ENCODE measurements at regions not wholly inside any gene's neighbourhood (a gene's known extent, or its start where the extent isn't known, plus 50 kb on each side); places are given as distances from the start of the nearest gene placed in this dataset.

DNA sequence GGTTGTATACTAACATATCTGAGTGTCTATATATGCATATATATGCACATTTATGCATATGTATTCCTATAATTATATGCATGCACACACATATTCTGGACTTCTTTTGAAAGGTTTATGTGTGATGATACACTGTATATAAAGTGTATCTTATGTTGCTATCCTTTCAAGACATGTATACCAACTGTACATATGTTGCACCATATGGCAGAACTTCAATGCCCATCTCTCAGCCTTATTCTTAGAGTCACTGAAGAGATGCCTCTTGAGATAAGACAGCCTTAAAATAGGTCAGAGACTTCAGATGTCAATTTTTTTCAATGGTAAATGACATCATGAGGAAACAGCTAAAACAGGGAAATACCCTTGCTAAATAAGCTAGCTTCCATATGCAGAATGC lies 461.4 kb downstream of the SPATA31D1 start:
- no peak overlapping the region for H3K4me2 ChIP-seq (ENCODE audit: low read length)
- H3K4me3 ChIP-seq (ENCODE audit: low read length): no peak overlapping the region
- H3K9me3 ChIP-seq (ENCODE audit: low read length): no peaks in the 10 kb centered on the region
- H3K4me1 ChIP-seq (ENCODE audit: insufficient read depth, low read length): no peaks in the 10 kb centered on the region
- H4K20me1 ChIP-seq (ENCODE audit: low read length): no peaks in the 10 kb centered on the region
- H3K27me3 ChIP-seq (ENCODE audit: low read length): no peaks in the 10 kb centered on the region
- H3K9me2 ChIP-seq (replicated peaks; ENCODE audit: low read length): no peaks in the 10 kb centered on the region
- no TSS peak for BruUV-seq (replicated peaks)
- POLR2A ChIA-PET (ENCODE audit: unreplicated experiment): no interaction called here
- H3K9ac ChIP-seq (ENCODE audit: low read length): no peak overlapping the region
- CTCF ChIA-PET: no interaction called here
- no peak overlapping the region for H3K27ac ChIP-seq (ENCODE audit: low read length)
- no peak for ATAC-seq
- no peaks in the 10 kb centered on the region for H3K79me2 ChIP-seq (ENCODE audit: low read length)
- TF ChIP-seq EZH2 (IDR thresholded peaks at IDR 0.05; ENCODE audit: low read length, unreplicated experiment): no peak
- TF ChIP-seq EZH2phosphoT487 (IDR thresholded peaks at IDR 0.05; ENCODE audit: borderline replicate concordance, low read length): no peak
- TF ChIP-seq, protein P1, sequence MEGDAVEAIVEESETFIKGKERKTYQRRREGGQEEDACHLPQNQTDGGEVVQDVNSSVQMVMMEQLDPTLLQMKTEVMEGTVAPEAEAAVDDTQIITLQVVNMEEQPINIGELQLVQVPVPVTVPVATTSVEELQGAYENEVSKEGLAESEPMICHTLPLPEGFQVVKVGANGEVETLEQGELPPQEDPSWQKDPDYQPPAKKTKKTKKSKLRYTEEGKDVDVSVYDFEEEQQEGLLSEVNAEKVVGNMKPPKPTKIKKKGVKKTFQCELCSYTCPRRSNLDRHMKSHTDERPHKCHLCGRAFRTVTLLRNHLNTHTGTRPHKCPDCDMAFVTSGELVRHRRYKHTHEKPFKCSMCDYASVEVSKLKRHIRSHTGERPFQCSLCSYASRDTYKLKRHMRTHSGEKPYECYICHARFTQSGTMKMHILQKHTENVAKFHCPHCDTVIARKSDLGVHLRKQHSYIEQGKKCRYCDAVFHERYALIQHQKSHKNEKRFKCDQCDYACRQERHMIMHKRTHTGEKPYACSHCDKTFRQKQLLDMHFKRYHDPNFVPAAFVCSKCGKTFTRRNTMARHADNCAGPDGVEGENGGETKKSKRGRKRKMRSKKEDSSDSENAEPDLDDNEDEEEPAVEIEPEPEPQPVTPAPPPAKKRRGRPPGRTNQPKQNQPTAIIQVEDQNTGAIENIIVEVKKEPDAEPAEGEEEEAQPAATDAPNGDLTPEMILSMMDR (conservative IDR thresholded peaks at IDR 0.05; ENCODE audit: low read depth, low read length): no peak
- H3F3A ChIP-seq (ENCODE audit: low read length, unreplicated experiment): no peaks in the 10 kb centered on the region
- no peaks in the 10 kb centered on the region for H3K36me3 ChIP-seq (ENCODE audit: low read depth, low read length)
- DNase-seq: no peak
- no peak overlapping the region for H2AFZ ChIP-seq (ENCODE audit: low read length)
- intact Hi-C loops (cut with micrococcal nuclease): no loop called here

DNA sequence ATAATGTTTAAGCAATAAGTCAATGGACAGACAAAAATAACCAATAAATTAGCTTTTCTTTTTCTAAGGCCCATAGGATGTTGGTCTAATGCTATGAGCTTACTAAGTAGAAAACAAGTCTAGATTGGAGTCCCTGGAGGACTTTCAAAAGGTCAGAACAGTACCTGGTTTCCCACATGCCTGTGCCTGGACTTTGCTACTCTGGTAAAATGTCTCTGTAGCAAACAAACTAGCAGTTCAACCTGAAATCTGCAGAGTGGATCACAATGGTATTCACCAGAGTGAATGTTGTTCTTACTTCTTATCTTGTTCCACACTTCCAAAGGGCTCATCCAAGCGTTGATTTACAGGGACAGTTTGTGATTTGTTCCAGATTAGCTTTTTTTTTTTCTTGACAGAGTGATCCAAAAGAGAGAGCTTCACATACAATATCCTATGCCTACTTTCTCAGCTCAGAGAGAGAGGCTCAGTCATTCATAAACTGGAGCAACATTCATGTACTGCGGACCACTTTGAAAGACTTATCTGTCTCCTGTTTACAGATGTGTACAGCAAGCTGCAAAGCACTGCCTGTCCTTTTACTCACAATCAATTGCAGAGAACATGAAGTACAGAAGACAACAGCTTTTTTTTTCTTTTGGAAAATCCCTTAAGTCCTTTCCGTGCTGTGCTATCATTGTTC lies 466.1 kb downstream of the SPATA31D1 start:
- Histone ChIP-seq H3K36me3 (ENCODE audit: low read depth, low read length) (no peaks in the 10 kb centered on the region), H4K20me1 (ENCODE audit: low read length) (no peaks in the 10 kb centered on the region), H3K9me3 (ENCODE audit: low read length) (no peaks in the 10 kb centered on the region), H3F3A (ENCODE audit: low read length, unreplicated experiment) (no peaks in the 10 kb centered on the region), H3K4me2 (ENCODE audit: low read length) (no peak overlapping the region), H3K9ac (ENCODE audit: low read length) (no peak overlapping the region), H3K9me2 (replicated peaks; ENCODE audit: low read length) (no peaks in the 10 kb centered on the region), H3K4me1 (ENCODE audit: insufficient read depth, low read length) (no peaks in the 10 kb centered on the region; the same call in 1 of the 2 replicates), H3K4me3 (ENCODE audit: low read length) (no peak overlapping the region), H3K27me3 (ENCODE audit: low read length) (no peaks in the 10 kb centered on the region), H3K79me2 (ENCODE audit: low read length) (no peaks in the 10 kb centered on the region), H2AFZ (ENCODE audit: low read length) (no peak overlapping the region), H3K27ac (ENCODE audit: low read length) (no peak overlapping the region)
- DNase-seq (no peak), ATAC-seq (no peak)
- CTCF ChIA-PET: no interaction called here
- intact Hi-C loops (cut with micrococcal nuclease): no loop called here
- TF ChIP-seq, protein P1 (conservative IDR thresholded peaks at IDR 0.05; ENCODE audit: low read depth, low read length): no peak
- TF ChIP-seq EZH2phosphoT487 (IDR thresholded peaks at IDR 0.05; ENCODE audit: borderline replicate concordance, low read length): no peak
- POLR2A ChIA-PET (ENCODE audit: unreplicated experiment): no interaction called here
- BruUV-seq (replicated peaks): no TSS peak

DNA sequence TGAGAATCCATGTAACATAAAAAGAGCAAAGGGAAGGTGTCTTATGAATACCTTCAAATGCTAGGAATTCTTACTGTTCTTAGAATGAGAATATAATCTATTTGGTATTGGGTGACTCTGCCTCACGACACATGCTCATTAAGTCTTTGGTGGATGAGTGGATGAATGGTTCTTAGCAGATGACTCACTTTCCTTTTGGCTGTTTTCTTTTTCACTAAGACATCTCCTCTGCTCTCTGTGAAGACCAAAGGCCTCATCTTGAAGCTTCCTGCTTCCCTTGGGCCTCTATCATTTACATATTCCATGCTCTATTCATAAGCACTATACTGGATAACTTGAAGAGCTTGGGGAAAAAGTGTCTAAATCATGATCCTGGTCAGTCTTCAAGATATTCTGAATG lies 468.1 kb downstream of the SPATA31D1 start:
- H2AFZ ChIP-seq (ENCODE audit: low read length): no peak overlapping the region
- H3K9me2 ChIP-seq (replicated peaks; ENCODE audit: low read length): no peaks in the 10 kb centered on the region
- no TSS peak for BruUV-seq (replicated peaks)
- no peaks in the 10 kb centered on the region for H3K79me2 ChIP-seq (ENCODE audit: low read length)
- no peak overlapping the region for H3K4me2 ChIP-seq (ENCODE audit: low read length)
- peak; percentile 39 for DNase-seq
- TF ChIP-seq EZH2 (IDR thresholded peaks at IDR 0.05; ENCODE audit: low read length, unreplicated experiment) (no peak), EZH2phosphoT487 (IDR thresholded peaks at IDR 0.05; ENCODE audit: borderline replicate concordance, low read length) (no peak)
- TF ChIP-seq, protein P1 (conservative IDR thresholded peaks at IDR 0.05; ENCODE audit: low read depth, low read length): no peak
- no peaks in the 10 kb centered on the region for H3K36me3 ChIP-seq (ENCODE audit: low read depth, low read length)
- no peak for ATAC-seq
- H3K9me3 ChIP-seq (ENCODE audit: low read length): no peaks in the 10 kb centered on the region
- intact Hi-C loops (cut with micrococcal nuclease): no loop called here
- H3K4me3 ChIP-seq (ENCODE audit: low read length): no peak overlapping the region
- H3K27me3 ChIP-seq (ENCODE audit: low read length): no peaks in the 10 kb centered on the region
- H3K9ac ChIP-seq (ENCODE audit: low read length): no peak overlapping the region
- H3K27ac ChIP-seq (ENCODE audit: low read length): no peak overlapping the region
- no peaks in the 10 kb centered on the region; the same call in 1 of the 2 replicates for H3K4me1 ChIP-seq (ENCODE audit: insufficient read depth, low read length)
- ChIA-PET CTCF (no interaction called here), POLR2A (ENCODE audit: unreplicated experiment) (no interaction called here)
- no peaks in the 10 kb centered on the region for H4K20me1 ChIP-seq (ENCODE audit: low read length)
- no peaks in the 10 kb centered on the region for H3F3A ChIP-seq (ENCODE audit: low read length, unreplicated experiment)

Data from PC-3 (cell line).